SH-SY5Y (cell line): ENCODE measurements at regions not wholly inside any gene's neighbourhood (a gene's known extent, or its start where the extent isn't known, plus 50 kb on each side); places are given as distances from the start of the nearest gene placed in this dataset.

Experiments used
- GATA2 ChIP-seq: IDR thresholded peaks from 2 replicates; pipeline ENCODE4 v1.6.1; 2011; ENCODE audit warnings: mild to moderate bottlenecking, low read depth, low read length
- GATA3 ChIP-seq: IDR thresholded peaks from 2 replicates; pipeline ENCODE4 v1.6.1; 2011; ENCODE audit warnings: low read depth, mild to moderate bottlenecking, low read length, moderate library complexity

GRCh38 chr20:61112515-61112914 is 139.5 kb upstream of the CDH4 start:
- no peak for TF ChIP-seq GATA2
- TF ChIP-seq GATA3: no peak
